ENCODE measurements at regions not wholly inside any gene's neighbourhood (a gene's known extent, or its start where the extent isn't known, plus 50 kb on each side); places are given as distances from the start of the nearest gene placed in this dataset.

GRCh38 chr3:120506076-120506827 lies 55.5 kb upstream of the FSTL1 start:
- no peaks in the 10 kb centered on the region for H3K79me2 ChIP-seq (ENCODE audit: insufficient read depth)
- no peaks in the 10 kb centered on the region for H3K27me3 ChIP-seq (ENCODE audit: insufficient read depth)
- ChIA-PET POLR2A (no interaction called here), CTCF (interaction anchor here (1.2 to 4.2 kb wide), 6 partner anchors 11 to 615 kb away, joined by 3 to 29 read pairs (median 4); no protein-coding TSS in a partner anchor)
- H3K4me3 ChIP-seq (ENCODE audit: low read depth in 2 of 2, low read length in 1 of 2): no peak overlapping the region
- H3K9me2 ChIP-seq: no peaks in the 10 kb centered on the region
- H4K20me1 ChIP-seq (ENCODE audit: insufficient read depth): no peaks in the 10 kb centered on the region
- no peaks in the 10 kb centered on the region for H3K9me3 ChIP-seq
- no peak overlapping the region for H3K27ac ChIP-seq (ENCODE audit: low read depth in 2 of 2, low read length in 1 of 2)
- TF ChIP-seq PBX3 (IDR thresholded peaks at IDR 0.05): no peak
- TF ChIP-seq NRF1 (IDR thresholded peaks at IDR 0.05; ENCODE audit: low read depth, low read length): no peak
- no peak for TF ChIP-seq RCOR1 (IDR thresholded peaks at IDR 0.05; ENCODE audit: low read length)
- TF ChIP-seq, protein P1, sequence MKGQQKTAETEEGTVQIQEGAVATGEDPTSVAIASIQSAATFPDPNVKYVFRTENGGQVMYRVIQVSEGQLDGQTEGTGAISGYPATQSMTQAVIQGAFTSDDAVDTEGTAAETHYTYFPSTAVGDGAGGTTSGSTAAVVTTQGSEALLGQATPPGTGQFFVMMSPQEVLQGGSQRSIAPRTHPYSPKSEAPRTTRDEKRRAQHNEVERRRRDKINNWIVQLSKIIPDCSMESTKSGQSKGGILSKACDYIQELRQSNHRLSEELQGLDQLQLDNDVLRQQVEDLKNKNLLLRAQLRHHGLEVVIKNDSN (IDR thresholded peaks at IDR 0.05; ENCODE audit: borderline replicate concordance, low read depth): no peak
- TF ChIP-seq MEF2A (IDR thresholded peaks at IDR 0.05; ENCODE audit: borderline replicate concordance, low read depth): no peak
- no peak for TF ChIP-seq TEAD4 (IDR thresholded peaks at IDR 0.05; ENCODE audit: borderline replicate concordance, insufficient read depth)
- no peak for TF ChIP-seq NFIC (IDR thresholded peaks at IDR 0.05; ENCODE audit: borderline replicate concordance)
- TF ChIP-seq, protein P2, sequence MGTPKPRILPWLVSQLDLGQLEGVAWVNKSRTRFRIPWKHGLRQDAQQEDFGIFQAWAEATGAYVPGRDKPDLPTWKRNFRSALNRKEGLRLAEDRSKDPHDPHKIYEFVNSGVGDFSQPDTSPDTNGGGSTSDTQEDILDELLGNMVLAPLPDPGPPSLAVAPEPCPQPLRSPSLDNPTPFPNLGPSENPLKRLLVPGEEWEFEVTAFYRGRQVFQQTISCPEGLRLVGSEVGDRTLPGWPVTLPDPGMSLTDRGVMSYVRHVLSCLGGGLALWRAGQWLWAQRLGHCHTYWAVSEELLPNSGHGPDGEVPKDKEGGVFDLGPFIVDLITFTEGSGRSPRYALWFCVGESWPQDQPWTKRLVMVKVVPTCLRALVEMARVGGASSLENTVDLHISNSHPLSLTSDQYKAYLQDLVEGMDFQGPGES (IDR thresholded peaks at IDR 0.05; ENCODE audit: low read depth, low read length): no peak
- no peak for TF ChIP-seq GATA2 (CRISPR knock-in tag; IDR thresholded peaks at IDR 0.05)
- no peak for TF ChIP-seq USF2 (IDR thresholded peaks at IDR 0.05; ENCODE audit: borderline replicate concordance, low read depth, low read length)
- TF ChIP-seq GABPA (IDR thresholded peaks at IDR 0.05; ENCODE audit: low read depth): no peak
- no peak for TF ChIP-seq RXRA (IDR thresholded peaks at IDR 0.05; ENCODE audit: borderline replicate concordance, low read depth)
- TF ChIP-seq ZBTB33 (IDR thresholded peaks at IDR 0.05; ENCODE audit: borderline replicate concordance, low read depth): no peak
- TF ChIP-seq REST (IDR thresholded peaks at IDR 0.05; ENCODE audit: low read depth, low read length): no peak
- no peak for TF ChIP-seq TAF1 (IDR thresholded peaks at IDR 0.05; ENCODE audit: borderline replicate concordance, low read depth, low read length)
- TF ChIP-seq RFX5 (IDR thresholded peaks at IDR 0.05; ENCODE audit: low read length): no peak
- H3K4me2 ChIP-seq: no peak overlapping the region
- no peak for DNase-seq
- peaks cover 0 to 10% of the 10 kb centered on the region in 2 experiments; a peak in 2 of 4 replicates for H3K4me1 ChIP-seq (ENCODE audit: control insufficient read depth in 1 of 2, insufficient read depth in 2 of 2, low read depth in 1 of 2, low read length in 1 of 2)
- no peak overlapping the region for H3K9ac ChIP-seq
- WGBS (ENCODE audit: low lambda C conversion rate): 79% methylated on average over 4 of the region's 5 CpGs
- H3F3A ChIP-seq (replicated peaks; ENCODE audit: insufficient read depth): no peaks in the 10 kb centered on the region
- H2AFZ ChIP-seq (ENCODE audit: low read depth): no peak overlapping the region
- no peaks in the 10 kb centered on the region for H3K36me3 ChIP-seq (replicated peaks in 1 of 2; ENCODE audit: control insufficient read depth in 1 of 2, insufficient read depth in 2 of 2, low read length in 1 of 2)
